Stimulated activated CD4-positive, alpha-beta T cell treated with anti-CD3 and anti-CD28 coated beads, Interleukin-2, amount 100 ng/mL, for 24 hours (primary cell): ENCODE measurements at regions not wholly inside any gene's neighbourhood (a gene's known extent, or its start where the extent isn't known, plus 50 kb on each side); places are given as distances from the start of the nearest gene placed in this dataset.

Source experiments
- DNase-seq, 2 donors: peaks; one replicate each; pipeline ENCODE4 v3.0.0-alpha.2; 2020

- DNase-seq, result no peak
Measured at GRCh38 chr10:131425752-131426533, 114.4 kb upstream of the TCERG1L start.

DNA sequence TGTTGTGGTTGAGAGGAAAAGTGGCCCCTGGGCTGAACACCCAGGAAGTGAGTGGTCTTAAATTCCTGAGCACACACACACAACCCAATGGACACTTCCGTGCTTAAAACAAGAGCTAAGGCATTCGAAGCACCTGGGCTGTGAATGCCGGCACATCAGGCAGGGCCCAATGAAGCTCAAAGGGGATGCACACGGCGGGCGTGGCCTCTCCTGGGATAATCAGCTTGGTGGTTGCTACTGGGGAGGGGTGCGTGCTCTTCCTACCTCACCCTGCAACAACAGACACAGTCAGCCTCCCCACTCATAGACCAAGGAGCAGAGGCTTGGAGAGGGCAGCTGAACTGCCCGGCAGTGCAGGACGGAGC is 115.0 kb upstream of the TCERG1L start:
- no peak for DNase-seq

GRCh38 chr10:131427281-131427680 is 115.8 kb upstream of the TCERG1L start:
- no peak for DNase-seq

DNA sequence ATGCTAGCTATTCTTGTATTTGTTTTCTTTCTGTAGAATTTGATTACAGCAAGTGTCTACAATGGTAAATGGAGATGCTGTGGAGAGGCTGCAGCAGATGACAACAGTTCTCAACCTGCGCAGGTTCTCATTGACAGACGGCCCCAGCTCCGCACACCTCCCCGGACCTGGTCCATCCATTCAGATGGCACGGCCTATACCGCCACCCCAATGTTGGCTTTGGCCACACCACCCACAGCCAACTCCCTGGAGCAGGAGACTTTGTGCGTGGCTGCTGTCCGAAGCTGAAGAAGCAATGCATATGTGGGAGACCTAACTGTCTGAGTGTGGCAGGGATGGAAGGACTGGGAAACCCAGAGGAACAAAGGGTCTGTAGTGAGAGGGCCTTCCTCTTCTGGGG is 116.4 kb upstream of the TCERG1L start:
- DNase-seq, result no peak

DNA sequence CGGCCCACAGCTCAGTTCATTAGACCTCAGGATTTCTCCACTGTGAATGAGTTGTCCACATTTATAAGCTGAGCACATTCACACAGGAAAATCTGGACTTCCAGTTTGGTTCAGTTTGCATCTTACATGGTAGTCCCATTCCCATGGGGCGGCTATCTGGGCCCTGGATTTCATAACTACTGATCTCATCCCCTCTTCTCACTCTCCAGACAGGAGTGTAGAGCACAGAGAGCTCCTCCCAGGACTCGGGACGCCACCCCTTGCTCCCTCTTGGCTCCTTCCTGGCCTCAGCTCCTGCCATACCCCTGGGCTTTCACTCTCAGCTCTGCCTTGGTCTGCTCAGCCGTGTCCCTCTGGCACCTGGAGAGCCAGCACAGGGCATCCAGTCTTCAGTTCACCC is 117.6 kb upstream of the TCERG1L start:
- no peak for DNase-seq

GRCh38 chr10:131429942-131430341 is 118.4 kb upstream of the TCERG1L start:
- no peak for DNase-seq

DNA sequence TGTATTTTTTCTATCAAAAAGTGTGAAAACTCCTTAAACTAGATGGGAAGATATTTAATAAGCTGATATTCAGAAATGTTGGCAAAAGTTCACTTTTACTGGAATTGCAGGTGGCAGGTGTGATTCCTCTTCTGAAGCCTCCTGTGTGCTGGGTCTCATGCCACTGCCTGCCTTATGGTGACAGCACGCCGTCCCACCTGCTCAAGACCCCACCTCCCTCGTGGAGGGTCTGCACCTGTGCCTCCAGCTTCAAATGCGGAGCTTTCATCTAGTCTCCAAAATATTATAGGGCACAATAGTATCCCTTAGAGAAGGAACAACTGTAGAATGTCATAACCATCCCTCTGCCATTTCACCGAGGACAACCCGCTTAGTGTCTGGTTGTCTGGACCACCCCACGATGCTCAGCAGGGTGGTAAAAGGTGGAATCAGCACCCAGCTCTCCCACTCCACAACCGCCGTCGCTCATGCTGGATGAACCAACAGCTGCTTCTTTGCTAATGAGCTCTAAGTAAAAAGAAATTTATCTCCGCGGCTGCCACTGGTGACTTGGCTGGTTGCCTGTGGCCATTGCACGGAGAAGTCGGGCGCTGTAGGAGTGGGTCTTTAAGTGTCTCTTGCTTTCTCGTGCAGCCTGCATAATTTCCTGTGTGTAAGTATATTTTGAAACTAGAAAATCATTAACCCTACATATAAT is 119.3 kb upstream of the TCERG1L start:
- no peak for DNase-seq

GRCh38 chr10:131431533-131431932 is 120.0 kb upstream of the TCERG1L start:
- DNase-seq, result no peak

DNA sequence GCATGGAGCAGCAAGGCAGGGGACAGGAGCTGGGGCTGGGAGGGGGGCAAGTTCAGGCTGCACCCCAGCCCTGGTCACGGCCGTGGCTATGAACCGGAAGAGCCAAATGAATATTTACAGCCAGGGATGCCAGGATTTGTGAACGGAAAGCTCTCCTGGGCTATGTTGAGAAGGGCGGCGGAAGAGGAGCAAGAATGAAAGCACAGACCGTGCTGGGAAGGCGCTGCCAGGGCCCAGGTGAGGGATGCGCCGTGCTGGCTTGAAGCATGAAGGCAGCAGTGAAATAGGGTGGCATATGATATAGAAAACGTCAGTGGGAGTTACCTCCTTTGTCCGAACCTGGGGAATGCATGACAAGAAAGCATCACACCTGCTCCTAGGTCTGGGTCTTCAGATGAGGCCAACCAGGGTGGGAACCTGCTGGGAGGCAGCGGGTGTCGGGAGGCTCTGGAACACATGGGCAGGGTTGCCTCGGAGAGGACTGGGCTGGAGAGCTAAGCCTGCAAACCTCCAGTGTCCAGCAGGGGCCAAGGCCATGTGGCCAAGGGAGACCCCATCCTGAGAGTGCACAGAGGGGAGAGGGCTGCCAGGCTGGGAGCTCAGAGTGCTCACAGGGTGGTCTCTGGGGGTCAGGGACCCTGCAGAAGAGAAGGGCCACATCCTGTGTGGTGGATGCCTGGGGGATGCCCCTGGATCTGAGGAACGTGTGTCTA is 120.6 kb upstream of the TCERG1L start:
- no peak for DNase-seq

DNA sequence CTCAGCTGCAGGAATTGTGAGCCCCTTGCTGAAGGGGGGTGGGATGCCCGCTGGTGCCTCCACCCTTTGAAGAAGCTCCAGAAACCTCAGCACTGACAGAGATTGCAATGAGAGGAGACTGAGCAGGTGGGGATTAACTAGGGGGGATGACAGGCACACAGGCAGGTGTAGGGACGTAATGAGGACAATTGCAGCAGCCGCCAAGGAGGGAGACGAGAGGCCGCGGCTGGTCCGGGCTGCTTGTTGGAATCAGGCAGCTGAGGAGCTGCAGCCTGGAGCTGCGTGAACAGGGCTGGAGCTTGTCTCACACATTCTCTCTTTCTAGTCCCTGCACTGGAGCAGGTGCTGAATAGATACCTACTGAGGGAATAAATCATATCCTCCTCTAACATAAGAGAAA is 122.0 kb upstream of the TCERG1L start:
- no peak for DNase-seq

- DNase-seq, result no peak
Measured at GRCh38 chr10:131435232-131435631, 123.7 kb upstream of the TCERG1L start.

GRCh38 chr10:131435760-131436457 is 124.4 kb upstream of the TCERG1L start:
- no peak for DNase-seq

DNA sequence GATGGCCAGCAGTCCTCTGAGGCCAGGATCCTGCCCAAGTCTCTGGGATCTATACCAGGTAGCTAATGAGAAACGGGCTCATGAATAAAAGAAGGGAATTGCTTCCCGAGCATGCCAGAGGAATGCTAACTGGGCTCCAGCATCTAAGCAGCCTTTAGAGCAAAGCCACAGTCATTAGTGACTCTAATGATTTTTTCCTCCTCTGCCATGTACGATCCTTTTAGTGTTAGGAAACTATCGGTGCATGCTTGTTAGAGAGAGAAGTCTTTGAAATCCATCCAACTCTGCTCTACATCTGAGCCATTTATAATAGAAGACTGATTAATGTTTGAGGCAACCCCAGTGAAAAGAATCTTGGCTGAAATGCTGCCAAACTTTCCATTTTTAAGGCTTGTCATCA is 124.9 kb upstream of the TCERG1L start:
- no peak for DNase-seq

DNA sequence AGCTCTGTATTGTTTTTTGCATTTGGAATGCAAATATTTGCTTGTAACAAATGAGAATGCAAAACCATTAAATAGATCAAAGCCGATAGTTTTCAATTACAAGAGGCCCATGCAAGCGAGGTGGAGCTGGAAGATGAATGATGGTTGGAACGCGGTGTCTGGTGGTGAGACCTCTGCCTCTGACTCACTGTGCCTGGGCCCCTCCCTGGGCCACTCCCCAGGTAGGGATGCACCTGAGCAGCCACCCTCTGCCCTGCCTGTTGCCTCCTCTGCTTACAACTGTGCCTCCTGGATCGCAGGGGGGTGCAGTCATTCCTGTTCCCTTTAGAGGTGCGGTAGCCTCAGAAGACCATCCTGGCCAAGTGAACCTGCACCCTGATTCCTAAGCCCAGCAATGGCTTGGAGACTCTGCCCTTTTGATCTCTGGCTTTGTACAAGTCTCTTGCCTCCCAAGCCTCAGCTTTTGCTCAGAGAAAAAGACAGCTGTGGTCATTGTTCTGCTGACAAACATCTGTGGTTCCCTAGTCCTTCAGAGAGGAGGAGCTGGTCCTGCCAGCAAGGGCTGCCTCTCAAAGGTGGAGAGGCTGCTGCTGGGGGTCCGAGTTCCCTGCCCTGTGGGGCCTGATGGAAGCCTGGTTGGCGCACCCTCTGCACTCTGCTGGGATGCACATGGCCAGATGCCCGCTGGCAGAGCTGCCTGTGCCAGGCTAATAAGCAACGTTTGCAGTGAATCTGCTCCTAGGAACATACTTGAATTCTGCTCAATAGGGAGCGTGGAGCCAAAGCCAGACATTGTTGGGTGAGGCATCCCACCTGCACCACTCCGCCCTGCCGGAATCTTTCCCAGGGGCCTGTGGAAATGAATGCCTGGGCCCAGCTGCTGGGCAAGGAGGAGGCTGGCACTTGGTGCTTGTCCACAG is 126.3 kb upstream of the TCERG1L start:
- no peak for DNase-seq

- no peak for DNase-seq
Measured at GRCh38 chr10:131438665-131439064, 127.1 kb upstream of the TCERG1L start.

DNA sequence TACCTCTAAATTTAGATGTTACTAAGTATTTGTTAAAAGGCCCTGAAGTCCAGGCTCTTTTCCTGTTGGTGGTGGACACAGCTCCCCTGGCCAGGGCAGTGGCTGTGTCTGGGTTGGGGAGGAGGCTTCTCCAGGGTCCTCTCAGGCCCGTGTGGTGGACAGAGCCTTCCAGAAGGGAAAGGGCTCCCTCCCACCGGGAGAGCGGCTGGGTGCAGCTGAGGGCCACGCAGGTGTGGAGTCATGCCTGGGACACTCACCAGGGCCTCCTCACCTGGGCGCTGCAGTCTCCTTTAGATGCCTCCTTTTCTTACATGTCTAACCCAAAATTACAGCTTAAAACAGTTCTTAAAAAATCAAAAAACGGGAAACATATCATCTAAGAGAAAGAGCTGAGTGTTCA is 128.2 kb upstream of the TCERG1L start:
- no peak for DNase-seq

DNA sequence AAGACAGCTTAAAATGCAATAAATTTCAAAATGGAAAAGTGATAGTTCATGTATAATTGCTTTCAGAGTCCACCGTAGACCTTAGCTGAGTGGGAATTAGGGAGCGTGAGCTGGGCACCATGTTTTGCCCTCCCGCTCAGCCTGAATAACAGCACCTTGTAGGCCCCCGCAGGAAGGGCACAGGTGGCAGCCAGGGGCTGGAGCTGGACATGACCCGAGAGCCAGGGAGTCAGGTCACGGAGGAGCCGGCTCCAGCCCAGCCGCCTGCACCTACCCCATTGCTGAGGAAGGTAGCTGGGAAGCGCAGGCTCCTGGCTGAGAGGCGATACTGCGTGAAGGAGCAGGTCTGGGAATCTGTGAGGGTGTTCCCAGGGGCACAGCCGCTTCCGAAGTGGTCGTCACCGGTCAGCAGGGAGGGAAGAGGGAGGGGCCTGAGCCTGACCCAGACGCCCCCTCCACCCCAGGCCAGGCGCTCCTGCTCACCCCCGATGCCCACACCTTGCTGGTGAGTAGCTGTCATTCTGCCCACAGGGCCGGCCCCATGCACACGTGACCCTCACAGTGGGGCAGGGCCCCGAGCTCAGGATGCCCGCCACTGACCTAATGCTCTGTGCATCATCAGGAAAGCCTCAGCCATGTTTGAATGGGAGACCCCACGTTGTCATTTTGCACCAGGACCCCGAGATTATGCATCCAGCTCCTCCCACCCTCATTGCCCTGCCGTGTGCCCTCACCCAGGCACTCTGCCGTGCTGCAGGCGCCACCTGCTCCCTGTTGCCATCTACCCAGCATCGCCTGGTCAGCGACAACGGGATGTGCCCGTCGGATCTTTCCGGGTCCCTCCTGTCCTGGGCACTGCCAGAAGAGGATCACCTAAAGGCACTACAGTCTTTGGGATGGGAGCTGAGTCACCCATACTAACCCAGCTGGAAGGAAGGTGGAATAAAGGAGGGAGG is 129.2 kb upstream of the TCERG1L start:
- no peak for DNase-seq

DNA sequence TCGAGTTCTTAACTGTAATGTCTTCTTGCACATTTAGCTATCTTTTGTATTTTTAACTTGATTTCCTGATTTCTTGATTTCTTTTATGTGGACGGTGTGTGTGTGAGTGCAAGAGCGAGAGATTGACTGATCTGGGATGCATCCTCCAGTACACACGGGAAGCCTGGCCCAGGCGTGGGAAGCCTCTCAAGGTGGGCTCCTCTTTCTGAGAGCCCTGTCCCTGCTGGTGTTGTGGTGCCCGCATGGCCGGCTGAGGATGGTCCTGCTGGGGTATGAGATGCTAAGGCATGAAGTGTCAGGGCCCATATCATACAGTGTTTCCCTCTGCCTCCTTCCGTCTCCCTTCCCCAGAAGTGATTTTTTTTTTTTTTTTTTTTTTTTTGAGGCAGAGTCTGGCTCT is 130.8 kb upstream of the TCERG1L start:
- no peak for DNase-seq

DNA sequence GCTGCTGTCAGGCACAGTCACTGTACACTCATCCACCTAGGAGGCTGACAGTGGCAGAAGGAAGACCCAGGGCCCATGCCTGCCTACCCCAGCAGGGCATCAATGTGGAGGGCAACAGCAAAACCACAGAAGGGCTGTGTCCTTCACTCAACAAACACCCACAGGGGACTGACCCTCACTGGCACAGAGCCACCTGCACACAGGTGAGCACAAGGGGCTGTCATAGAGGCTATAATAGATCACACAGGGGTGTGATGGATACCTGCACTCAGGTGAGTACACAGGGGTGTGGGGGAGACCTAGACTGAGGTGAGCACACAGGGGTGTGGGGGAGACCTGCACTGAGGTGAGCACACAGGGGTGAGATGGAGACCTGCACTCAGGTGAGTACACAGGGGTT is 132.8 kb upstream of the TCERG1L start:
- DNase-seq, result no peak

GRCh38 chr10:131444862-131445461 is 133.4 kb upstream of the TCERG1L start:
- no peak for DNase-seq

DNA sequence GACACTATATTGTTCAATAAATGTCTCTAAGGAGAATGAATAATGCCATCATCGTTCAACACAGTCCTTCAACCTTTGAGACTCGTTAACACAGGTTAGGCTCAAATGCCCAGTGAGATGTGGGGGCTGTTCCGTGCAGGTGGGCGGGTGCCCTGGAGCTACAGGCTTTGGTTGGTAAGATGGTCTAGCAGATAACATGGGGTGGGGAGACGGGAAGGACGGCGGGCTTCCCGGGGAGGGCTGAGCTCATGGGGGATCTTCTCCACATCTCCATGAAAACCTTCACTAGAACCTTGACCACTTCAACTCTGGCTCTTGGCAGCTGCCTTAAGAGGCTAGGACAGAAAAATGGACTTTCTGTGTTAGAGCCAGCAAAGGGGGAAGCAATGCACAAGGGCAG is 134.1 kb upstream of the TCERG1L start:
- no peak for DNase-seq
